Epithelial cell of esophagus (primary cell): ENCODE measurements at regions not wholly inside any gene's neighbourhood (a gene's known extent, or its start where the extent isn't known, plus 50 kb on each side); places are given as distances from the start of the nearest gene placed in this dataset.

Experiments used
- DNase-seq: peaks from one replicate; pipeline ENCODE4 v3.0.0; 2010; ENCODE audit warnings: low read depth
- H3K4me3 ChIP-seq: 2 replicates; pipeline ENCODE4 v1.5.1; 2011; ENCODE audit warnings: mild to moderate bottlenecking, low read length, control low read depth
- CTCF ChIP-seq: IDR thresholded peaks from 2 replicates; pipeline ENCODE4 v1.5.1; 2011; ENCODE audit warnings: low read depth, mild to moderate bottlenecking, low read length, control low read depth, inconsistent platforms; ENCODE audit not compliant: insufficient read depth; ENCODE audit errors: missing control alignments

GRCh38 chr16:54589326-54589725, 302.7 kb upstream of the IRX3 start:
- no peak overlapping the region for H3K4me3 ChIP-seq
- no peak for TF ChIP-seq CTCF
- no peak for DNase-seq

DNA sequence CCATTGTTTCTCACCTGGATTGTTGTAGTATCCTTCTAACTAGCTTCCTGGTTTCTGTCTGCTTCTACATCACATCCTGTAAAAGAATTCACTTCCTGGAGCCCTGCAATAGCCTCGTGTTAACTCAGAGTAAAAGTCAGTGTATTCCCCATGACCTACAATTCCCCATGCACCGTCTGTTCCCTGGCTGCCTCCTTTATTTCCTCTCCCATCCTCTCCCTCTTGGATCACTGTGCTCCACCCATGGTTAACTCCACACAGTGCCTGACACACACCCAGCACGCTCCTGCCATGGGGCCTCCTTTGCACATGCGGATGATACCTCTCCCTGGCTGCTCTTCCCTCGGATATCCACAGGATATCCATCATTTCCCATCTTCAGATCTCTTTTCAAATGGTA, 301.4 kb upstream of the IRX3 start:
- no peak for DNase-seq
- TF ChIP-seq CTCF, result no peak
- no peak overlapping the region for H3K4me3 ChIP-seq

DNA sequence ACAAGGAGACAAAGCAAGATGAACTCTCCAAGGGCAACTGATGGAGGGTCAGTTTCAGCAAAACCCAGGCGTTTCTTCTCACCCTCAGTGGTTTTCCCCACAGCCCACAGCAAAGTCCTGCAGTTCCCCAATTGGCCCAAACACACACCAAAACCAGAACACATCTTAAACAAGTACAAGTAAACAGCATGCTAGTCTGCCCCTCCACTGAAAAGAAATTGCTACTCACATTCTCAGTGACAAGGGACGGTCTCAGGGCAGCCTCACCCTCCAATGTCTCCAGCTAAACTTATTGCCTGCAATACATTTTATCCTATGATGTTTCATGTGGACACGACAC, 300.6 kb upstream of the IRX3 start:
- no peak for DNase-seq
- H3K4me3 ChIP-seq, result no peak overlapping the region
- no peak for TF ChIP-seq CTCF

- TF ChIP-seq CTCF, result no peak
- DNase-seq, result no peak
- no peak overlapping the region for H3K4me3 ChIP-seq
Measured at GRCh38 chr16:54586474-54587175, 300.0 kb upstream of the IRX3 start.

DNA sequence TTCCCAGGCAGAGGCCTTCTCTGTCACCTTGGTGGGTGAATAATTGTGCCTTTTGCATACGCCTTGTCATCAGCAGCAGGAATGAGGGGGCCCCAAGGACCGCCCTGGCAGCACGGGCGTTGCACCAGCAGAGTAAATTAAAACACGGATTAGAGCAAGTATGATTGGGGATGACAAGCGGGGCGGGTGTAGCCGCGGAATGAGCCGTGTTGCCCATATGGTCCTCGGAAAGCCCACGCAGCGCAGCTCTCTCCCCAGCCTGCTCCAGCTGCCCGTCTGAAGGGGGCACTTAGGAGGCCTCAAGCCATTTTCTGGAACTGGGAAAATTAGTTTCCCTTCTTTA, 299.4 kb upstream of the IRX3 start:
- no peak for TF ChIP-seq CTCF
- H3K4me3 ChIP-seq, result no peak overlapping the region
- DNase-seq, result no peak

- H3K4me3 ChIP-seq, result no peak overlapping the region
- TF ChIP-seq CTCF, result no peak
- no peak for DNase-seq
Measured at GRCh38 chr16:54585094-54585997, 298.8 kb upstream of the IRX3 start.
